8988T (cell line): ENCODE measurements at regions not wholly inside any gene's neighbourhood (a gene's known extent, or its start where the extent isn't known, plus 50 kb on each side); places are given as distances from the start of the nearest gene placed in this dataset.

ENCODE experiments used
- DNase-seq: peaks from one replicate; pipeline ENCODE4 v3.0.0; 2011

DNA sequence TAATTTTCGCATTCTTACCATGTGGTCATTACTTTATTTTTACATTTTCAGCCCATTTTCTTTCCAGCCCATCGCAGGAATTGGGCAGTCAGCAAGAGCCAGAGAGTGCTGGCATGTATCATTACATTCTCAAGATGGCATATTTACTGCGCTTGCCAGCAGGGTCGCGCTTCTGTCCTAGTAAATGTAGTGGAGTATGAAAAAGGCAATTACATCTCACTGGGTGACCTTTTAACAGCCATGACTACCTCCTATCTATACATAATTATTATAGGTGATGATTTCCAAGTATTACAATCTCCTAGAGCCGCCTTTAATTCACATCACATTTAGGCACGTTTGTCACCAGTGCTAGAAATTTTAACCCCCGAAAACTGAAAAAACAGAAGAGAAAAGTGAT is 433.7 kb upstream of the MGMT start:
- DNase-seq = no peak

DNA sequence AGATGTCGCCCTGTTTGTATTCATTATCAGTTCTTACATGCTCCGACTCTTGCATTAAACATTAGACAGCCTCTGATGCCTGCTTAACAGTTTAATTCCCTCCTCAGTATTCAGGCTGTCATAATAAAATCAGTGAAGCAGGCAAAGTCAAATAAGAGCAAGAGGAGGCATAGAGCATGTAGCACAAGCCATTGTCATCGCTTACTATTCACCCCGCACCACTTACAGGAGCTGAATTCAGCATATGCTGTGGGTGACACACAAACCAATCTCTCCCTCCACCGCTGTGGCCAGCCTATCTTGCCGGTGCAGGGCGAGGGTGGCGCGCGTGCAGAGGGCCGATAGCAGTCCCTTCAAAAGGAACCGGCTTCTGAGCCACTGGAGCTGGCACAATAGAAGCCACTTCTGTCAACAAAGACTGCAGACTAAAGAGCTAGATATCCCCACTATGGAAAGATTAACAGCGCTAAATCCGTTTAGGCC is 433.2 kb upstream of the MGMT start:
- DNase-seq = no peak

DNA sequence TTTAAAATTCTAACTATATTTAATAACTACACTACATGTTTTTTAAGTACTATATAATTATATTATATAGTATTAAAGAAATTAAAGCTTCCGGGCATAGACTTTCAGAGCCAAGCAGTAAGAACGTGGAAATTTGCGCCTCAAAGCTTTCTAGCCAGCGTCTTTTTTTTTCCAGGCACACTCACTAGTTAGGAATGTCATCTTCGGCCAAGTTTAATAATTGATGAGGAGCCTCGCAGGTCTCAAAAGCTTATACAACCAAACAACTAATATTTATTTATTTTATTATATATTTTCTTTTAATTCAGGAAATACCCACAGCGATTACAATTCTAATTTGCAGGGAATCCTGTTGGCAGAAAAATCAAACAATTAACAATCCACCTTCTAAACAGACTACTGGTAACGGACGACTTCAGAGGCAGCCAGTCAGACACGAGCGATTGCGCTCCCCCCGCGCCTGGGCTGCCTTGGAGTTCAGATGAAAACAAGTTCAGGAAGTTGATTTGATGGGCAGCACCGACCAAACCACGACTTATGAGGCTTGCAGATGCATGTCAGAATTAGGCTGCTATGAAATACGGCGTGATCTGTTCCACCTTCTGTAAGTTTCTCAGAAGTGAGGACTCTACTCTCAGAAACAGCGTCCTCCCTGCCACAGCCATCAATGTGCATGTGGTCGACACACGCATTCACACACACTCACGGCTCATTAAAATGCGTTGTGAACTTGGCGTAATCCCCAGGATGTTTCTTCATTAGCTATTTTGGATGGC is 431.8 kb upstream of the MGMT start:
- no peak for DNase-seq

DNA sequence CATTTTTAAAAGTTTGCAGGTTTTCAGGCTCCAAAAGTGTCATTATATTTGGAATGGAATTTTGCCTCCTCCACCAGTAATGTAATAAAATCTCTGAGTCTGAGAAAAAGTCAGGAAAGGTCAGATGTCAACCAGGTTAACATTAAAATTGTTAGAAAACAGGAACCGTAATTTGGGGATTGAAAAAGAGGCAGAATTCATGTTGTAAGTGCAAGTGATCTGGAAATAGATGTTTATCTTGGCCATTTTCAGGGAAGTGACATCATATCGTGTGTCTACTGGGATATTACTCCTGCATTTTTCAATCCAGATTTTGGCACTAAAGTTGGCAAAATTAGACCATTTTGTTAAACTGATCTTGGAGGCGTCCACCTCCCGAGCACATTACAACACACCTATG is 428.5 kb upstream of the MGMT start:
- no peak for DNase-seq

DNA sequence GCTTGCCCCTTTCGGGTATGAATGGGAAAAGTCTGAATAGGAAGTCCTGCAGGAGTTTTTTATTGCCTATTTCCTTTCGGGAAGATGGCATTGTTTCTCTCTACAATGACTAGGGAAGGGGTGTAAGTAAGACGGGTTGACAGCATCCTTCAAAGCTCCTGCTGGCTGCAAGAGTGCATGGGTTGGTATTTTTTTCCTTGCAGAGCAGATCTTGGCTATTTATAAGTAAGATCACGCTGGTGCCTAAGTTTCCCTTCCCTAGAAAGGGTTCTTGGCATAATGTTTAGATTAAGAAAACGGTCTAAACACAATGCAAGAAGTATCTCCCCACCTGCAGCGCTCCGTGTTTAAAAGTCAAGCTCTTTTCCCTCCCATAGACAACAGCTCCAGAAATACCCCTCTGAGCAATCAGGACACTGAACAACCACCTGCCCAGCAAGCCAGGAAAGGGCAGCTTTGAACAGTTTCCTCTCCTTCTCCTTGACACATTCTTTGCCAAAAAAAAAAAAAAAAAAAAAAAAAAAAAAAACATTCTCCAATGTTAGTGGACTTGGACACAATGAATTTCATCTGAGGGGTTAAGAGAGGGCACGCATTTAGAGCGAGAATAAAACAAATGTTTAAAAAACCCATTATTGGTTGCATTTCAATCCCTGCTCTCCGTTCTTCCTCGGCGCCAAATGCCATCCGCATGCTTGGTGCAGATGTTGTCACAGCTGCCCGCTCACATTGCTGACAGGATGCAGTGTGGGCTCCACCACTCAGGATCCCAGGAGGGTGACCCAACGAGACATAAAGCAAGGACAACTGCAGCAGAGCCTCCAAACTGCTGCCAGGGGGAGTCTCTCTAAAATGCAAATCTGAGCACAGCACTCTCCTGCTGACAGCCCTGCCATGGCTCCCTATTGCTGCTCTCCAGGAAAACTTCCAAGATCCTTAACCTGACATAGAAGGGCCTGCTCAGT is 427.4 kb upstream of the MGMT start:
- DNase-seq = no peak

DNA sequence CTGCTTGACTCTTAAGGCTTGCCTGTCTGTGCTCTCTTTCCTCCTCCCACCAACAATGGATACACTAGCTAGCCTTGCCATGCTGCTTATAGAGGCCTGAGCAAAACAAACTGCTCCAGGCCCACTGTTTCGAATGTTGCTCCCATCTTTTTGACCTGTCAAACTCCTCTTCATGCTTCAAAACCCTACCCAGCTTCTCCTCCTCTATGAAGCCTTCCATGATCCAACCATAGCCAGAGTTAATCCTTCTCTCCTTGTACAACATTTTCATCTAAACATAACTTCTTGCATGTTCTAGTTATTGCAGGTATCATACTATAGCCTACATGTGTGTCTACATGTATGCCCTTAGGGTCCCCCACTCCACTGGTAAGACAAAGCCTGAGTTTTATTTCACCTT is 426.7 kb upstream of the MGMT start:
- DNase-seq = no peak

DNA sequence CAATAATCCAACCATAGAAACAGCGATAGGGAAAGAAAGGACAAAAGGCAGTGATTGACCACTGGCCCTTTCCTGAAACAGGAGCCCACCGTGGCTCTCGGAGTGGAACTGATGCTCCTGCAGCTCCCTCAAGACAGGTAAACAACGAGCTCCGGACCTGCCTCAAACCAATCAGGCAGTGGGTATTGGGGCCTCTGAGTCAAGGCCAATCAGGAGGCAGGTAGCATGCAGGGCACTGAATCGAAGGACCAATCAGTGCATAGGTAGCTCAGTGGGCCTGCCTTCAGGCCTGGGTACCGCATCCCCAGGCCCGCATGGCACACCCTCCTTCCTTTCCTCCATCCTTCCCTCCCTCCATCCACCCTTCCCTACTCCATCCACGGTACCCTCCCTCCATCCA is 425.1 kb upstream of the MGMT start:
- DNase-seq = no peak

DNA sequence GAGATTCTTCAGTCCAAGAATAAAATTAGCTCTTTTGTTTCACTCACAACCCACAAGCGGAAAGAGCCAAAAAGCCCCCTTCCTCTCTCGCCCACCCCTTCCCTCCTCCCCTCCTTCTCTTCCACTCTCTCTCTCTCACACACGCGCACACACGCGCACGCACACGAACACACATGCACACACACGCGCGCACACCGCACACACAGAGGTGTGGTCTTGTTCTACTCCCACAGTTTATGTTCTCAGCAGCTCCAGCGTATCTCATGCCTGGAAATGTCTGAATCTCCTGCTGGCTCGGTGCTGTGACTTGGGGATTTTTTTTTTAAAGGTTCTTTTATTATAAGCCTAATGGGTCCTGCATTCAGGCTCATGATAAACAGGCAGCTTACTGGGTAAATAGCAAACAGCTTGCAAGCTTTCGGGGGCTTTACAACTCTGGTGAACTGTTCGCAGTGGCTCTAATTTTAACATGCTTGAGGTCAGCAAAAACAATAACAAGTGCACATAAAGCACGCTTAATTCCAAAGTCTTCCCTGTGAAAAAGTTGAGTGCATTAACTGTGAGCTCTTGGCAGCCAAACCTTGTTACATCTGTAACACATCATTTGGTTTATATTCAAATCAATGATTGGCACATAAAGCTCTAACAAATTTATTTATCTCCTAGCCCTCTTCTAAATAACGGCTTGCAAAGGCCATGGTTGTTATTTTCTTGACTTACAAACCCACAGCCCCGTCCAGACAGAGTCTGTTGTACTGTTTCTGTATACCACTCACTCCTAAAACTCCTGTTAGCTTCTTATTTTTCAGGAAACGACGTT is 424.1 kb upstream of the MGMT start:
- DNase-seq = no peak

DNA sequence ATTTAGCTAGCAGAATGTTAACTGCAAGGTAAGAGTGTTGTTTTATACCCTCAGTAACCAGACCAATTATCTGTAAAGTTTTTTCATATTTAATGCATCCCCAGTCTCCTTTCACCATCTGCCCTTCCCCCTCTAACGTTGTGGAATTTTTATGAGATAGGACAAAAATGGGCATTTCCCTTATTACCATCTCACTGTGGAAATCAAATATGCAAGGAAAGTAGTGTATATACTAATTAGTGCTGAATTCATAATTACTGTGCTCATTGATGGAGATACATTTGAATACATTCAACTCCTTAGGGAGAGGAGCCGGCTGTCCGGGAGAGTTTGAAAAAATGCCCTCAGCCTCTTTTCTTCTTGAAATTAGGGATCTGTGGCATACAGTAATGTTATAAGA is 423.4 kb upstream of the MGMT start:
- DNase-seq = no peak

DNA sequence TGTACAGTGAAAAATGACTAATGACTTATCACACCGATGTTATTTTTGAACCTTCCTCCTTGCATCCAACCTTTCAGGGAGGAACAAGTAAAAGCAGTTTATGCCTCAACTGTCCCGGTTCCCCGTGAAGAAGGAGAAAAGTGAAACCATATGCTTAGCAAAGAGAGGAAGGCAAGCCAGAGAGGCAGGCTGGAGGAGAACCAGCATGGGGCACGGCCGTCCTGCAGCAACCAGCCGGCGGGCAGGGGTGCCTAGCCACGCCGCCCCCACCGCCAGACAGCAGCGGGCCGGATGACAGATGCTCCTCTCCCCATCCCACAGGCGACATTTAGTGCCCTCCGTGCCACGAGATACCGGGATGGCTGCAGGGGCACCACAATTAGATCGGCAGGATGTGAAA is 421.4 kb upstream of the MGMT start:
- no peak for DNase-seq

DNA sequence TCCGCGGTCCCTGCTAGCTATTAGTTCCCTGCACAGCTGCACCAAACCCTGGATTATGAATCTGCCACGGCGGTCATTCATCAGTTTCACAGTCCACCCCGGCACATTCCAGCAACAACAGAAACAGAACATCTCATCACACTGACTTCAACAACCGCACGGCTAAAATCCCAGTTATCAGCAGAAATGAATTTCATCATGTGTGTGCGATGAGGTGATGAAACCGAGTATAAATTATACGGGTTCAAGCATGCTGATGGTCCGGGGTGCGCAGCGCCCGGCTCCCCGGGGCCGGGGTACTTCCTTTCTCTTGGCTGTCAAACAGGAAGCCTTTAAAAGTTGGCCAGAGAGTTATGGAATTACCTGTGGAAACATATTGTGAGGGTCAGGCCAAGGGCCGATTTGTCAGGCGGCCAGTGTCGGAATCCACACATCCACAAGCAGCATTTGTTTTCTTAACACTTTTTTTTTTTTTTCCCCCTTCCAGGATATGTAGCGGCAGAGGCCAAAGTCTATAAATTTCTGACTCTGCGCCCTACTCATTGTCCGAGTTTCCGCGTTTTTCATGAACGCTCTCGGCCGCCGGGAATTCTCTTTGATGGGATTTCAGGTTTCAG is 420.9 kb upstream of the MGMT start:
- no peak for DNase-seq

DNA sequence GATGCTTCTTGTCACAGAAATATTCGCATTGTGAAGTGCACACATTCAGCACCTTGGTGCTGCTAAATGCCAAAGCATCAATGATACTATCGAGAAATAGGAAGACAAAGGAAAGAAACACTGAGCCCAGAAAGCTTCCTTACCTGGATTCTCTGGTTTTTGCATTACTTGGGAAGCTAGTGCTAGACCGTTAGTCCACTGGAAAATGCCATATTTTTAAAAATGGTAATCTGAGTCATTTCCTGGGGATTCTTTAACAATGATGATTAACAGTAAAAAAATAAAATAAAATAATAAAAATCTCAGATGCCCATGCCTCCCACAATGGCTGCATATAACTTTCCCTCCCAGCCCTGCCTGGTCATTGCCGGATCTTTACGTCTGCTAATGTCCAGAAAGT is 420.1 kb upstream of the MGMT start:
- DNase-seq = no peak

DNA sequence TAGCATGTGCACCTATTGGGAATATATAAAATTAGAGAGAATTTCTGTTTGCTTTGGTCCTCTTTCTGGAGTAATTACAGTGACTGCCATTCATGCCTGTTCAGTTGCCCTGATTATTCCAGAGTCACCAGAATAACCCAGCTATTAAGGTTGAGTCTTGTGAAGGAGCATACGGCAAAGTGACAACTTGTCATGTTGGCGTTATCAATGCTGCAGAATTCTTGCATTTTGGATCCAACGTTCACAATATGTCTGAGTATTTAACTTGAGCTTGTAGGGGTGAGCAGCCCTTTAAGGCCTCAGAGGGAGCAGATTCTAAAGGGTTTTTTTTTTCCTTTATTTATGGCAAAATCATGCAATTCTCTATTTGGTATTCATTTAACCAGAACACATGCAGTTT is 419.4 kb upstream of the MGMT start:
- no peak for DNase-seq

DNA sequence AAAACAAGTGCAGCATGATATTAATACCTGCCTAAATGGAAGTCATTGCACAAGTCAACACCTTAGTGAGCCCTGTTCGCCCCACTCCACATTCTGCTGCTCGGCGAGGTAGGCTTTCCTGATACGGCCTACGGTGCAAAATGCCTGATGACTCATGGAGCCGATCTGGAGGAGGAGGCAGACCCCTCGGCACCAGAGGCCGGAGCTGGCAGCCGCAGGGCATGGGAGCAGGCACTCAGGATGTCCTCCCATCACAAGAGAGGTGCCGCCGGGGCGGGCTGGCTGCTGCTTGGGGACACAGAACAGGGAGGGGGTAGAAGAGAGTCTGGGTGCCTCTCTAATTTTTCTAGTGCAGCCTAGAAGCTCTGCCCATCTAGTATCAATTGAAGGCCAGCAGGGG is 418.5 kb upstream of the MGMT start:
- no peak for DNase-seq

DNA sequence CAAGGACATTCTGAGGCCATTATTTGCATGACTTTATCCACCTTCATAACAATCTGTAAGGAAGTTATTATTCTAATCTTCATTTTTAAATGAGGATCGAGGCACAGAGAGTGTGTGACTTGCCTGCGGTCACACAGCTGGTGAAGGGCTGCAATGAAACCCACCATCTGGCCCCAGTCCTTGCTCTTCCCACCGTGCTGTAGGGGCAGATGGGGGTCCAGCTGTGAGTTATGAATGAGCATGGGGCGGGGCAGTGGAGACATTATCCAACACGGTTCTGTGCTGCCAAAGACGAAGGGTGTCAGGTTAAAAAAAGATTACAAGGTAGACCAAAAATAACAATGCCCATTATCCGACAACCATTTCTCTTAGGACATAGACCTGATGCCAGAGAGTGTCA is 417.5 kb upstream of the MGMT start:
- no peak for DNase-seq

DNA sequence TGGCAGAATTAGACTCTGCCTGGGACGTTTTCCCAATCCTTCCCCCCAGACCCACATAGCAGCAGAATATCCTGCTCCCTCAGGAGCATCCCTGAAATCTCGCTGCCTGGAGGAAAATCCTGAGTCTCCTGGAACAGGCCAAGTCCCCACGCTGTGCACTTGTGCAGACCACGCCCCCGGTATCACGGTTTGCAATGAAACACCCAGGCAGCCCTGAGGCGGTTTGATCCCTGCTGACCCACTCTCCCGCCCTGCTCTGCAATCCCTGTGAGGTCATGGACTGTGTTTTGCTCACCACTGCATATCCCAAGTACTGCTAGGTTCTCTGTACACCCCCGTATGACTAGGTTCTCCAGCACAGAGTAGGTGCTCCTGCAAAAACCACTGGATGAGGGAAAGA is 411.8 kb upstream of the MGMT start:
- no peak for DNase-seq

DNA sequence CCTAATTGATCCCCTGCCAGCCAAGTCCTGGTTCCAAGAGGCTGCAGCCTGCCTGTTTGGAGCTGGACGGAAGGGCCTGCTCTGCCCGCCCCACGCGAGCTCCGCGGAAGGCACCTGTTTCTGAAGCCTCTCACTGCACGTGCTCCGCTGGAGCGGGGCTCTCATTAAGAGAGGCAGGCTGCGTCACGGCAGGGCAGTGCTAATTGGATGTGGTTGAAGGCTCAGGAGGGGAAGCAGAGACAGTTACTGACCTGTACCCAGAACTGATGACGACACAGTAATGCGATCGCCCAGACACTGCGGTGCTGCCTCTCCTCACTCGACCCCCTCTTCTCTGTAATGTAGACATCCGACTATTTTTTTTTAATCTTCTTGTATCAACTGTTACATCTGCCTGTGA is 411.1 kb upstream of the MGMT start:
- no peak for DNase-seq

DNA sequence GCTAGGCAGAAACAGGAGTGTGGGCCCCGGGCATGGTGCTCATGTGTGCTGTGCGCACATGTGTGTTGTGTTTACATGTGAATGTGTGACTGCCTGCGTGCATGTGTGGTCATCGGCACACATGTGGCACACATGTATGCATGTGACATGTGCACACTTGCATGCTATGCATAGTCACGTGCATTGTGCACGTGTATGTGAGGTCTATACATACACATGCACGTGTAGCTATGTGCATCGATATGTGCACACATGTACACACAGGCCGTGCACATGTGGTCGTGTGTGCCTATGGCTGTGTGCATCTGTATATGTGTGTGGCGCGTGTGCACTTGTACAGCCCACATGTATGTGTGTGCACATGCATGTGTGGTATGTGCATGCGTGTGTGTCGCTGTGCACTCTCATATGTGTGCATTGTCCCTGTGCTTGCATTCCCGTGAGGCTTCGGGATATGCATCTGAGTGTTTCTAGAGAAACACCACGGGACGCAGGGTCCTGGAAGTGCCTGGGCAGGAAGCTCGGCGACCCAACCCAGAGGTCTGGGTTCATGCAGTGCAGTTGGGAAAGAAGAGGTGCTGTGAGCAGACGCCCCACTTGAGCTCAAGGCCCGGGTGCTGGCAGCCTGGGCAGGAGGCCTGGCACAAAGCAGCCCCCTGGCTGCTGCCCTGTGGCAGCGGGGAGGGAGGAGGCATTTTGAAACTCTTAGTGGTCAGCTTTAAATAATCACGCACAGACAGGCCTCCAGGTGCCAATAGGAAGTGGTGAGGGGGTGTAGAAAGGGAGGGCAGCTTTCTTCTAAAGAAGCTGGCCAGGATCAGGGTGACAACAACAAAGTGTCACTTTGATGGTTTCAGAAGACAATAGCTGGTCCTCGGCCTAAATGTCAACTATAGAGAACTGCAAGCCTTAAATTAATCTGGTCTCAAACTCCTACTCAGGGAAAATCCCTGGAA is 410.0 kb upstream of the MGMT start:
- DNase-seq = no peak

DNA sequence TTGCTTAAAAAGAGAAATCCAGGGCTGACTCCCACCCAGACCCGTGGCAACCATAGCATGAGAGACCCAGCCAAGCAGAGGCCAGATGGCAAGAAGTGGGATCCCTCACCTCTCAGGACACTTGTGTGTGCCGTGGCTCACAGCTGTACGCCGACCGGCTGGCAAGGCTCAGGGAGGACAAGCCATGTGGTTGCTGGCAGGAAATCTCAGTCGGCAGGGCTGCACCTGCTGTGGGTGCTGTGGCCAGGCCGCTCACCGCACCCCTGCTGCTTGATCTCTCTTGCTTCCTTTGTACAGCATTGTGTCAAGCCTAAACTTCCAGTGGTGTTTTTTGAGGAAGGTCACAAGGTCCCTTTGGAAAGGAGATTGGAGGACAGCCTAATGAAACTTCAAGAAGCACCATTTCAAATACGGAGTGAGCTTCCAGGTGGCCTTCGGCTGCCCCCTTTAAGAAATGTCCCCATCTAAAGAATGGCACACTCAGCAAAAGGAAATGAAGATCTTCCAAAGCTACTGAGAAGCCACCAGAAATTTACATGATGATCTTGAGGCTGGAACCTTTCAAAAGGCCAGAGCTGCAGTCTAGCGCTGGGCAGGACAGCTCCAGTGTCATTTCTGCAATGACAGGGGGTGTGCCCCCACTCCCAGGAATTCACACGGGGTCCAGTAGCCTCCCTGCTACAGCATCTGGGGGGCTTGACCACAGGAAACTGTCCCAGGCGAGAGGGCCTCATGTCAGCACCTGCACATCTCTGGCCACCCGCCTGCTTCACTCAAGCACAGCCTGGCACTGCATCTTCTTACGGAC is 409.0 kb upstream of the MGMT start:
- no peak for DNase-seq

DNA sequence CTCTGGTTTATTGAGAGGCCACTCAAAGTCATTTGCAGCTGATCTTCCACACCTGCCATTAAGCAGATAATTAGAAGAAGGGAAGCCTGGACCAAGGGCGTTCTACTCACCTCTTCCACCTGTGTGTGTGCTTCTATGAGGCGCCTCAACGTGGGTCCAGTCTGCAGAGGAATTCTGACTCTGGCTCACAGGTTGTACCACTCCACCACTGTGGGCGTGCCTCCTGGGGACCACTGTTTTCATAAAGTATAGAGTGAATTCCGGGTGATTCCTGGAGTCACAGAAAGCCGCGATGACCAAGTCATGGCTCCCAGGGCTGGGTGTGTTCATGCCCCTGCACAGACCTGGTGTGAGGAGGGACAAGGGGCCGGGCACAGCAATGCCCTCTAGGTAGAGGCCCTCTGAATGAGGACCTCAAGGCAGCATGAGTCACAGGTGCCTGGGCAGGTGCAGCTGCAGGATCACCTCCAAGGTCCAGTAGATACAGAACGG is 408.3 kb upstream of the MGMT start:
- DNase-seq = no peak

DNA sequence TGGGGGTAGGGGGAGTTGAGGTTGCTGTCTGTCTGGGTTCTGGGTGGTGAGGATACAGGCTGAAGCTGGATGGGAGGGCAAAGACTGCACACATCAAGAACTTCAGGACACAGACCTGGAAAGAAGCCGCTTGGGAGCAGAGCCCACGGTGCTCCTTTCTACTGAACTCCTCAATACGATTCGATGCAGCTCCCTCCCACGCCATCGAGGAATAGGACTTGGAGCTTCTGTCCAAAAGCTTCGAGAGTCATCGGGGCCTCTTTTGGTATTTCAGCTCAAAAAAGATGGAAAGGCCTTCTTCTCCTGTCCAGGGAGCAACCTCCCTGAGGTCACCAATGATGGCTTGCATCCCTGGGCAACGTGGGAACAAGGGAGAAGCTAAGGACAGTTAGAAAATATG is 407.1 kb upstream of the MGMT start:
- no peak for DNase-seq
